Right lobe of liver (tissue), 6 donors: ENCODE measurements at regions not wholly inside any gene's neighbourhood (a gene's known extent, or its start where the extent isn't known, plus 50 kb on each side); places are given as distances from the start of the nearest gene placed in this dataset.

Experiments used
- ATAC-seq, 4 donors: fragments of 200-7000 bp; cut with Tn5 transposase; one replicate each; pipeline ENCODE4 v1.9.1; 2020; ENCODE audit warnings: mild to moderate bottlenecking in 4 of 4, moderate library complexity in 4 of 4
- DNase-seq, 3 donors: peaks; one replicate each; pipeline ENCODE4 v3.0.0-alpha.2; 2020
- H3K27ac ChIP-seq, 3 donors: fragments of 200-600 bp; one replicate each; pipeline ENCODE4 v1.8.0; 2022
- H3K27me3 ChIP-seq, 2 donors: fragments of 200-600 bp; one replicate each; pipeline ENCODE4 v1.8.0; 2022
- H3K36me3 ChIP-seq, 4 donors: fragments of 200-600 bp; sonication (generic) in 1 of 4; one replicate each; pipeline versions ENCODE4 v1.5.1 to v1.8.0; 2017 to 2022; ENCODE audit warnings: control low read depth in 1 of 4
- H3K4me1 ChIP-seq, 4 donors: fragments of 200-600 bp; sonication (generic) in 1 of 4; one replicate each; pipeline versions ENCODE4 v1.5.1 to v1.8.0; 2017 to 2022; ENCODE audit warnings: control low read depth in 1 of 4
- H3K4me3 ChIP-seq, 3 donors: fragments of 200-600 bp; one replicate each; pipeline ENCODE4 v1.8.0; 2022
- H3K9me3 ChIP-seq, 4 donors: fragments of 200-600 bp; sonication (generic) in 1 of 4; one replicate each; pipeline versions ENCODE4 v1.5.1 to v1.8.0; 2017 to 2022; ENCODE audit warnings: control low read depth in 1 of 4
- POLR2A ChIP-seq: fragments of 450-650 bp; IDR thresholded peaks from one replicate; pipeline ENCODE4 v1.6.1; 2017; ENCODE audit warnings: antibody characterized with exemption, mild to moderate bottlenecking
- WGBS: methylation state at CpG from one replicate; pipeline ENCODE4 v1.1.6; 2018; ENCODE audit warnings: low coverage, low lambda C conversion rate; ENCODE audit not compliant: insufficient coverage; ENCODE audit errors: missing lambda C conversion rate; 5-methylcytosine and 5-hydroxymethylcytosine counted together
- intact Hi-C, 2 donors: fragments of 100-400 bp; cut with DNase I; formaldehyde crosslinking; loops; one replicate each; pipeline versions ENCODE4 v1.11.2 to v1.14.1; 2022
- TF ChIP-seq, protein P1 (sequence below), 4 donors: fragments of 200-600 bp in 3 of 4; fragments of 450-650 bp in 1 of 4; IDR thresholded peaks; one replicate each; pipeline versions ENCODE4 v1.5.1 to v1.8.0; 2016 to 2022; ENCODE audit warnings: antibody characterized with exemption in 4 of 4, mild to moderate bottlenecking in 2 of 4
- donor health status: DM: no; HTN: yes; CAD: no.
- donor health status: DM: no; HTN: no; CAD: no.
- donor health status: DM: no; HTN: no; CAD: no.
- donor health status: DM: no; HTN: yes; CAD: no.
- donor health status: DM: no; HTN: yes; CAD: no.

DNA sequence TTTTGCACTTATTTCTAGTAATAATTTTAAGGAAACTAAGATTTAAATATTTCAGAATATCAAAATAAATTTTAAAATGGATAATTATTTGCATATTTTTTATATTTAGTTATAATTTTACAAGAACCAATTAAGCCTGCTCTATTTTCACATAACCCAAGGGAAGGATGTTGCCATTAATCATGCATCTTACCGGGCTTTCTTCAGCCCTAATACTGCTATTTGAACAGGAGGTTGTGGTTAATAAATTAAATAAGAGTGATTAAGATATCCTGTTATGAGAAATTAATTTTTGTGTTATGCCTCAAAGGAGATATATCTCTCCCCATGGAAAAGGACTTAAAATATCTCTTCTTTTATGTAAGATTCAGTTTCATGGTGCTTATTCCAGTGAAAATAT lies 1415.8 kb upstream of the B3GALT2 start:
- intact Hi-C loops: no loop called here
- no peak for ATAC-seq
- WGBS: 41% methylated on average over 1 of the region's 1 CpG

DNA sequence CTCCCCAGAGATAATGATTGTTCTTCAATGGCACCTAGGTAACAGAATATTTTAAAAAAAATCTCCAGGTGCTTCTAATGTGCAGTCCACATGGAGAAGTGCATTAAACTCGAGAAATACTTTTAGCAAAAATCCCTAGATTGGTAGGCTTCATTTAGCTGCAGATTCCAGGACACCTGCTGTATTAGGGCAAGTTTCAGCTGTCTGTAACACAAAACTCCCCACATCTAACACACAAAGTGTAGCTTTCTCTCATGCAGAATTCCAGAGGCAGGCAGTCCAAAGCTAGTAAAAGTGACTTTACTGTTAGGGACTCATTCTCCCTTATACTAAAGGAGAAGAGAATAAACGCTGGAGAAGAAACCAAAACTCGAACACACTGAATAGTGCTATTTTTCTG lies 1414.3 kb upstream of the B3GALT2 start:
- no peak for ATAC-seq

More for the DNA sequence above, 1415.8 kb upstream of the B3GALT2 start:
- no peaks in the 10 kb centered on the region for H3K4me1 ChIP-seq
- H3K36me3 ChIP-seq: no peaks in the 10 kb centered on the region
- H3K4me3 ChIP-seq: no peak overlapping the region
- no peaks in the 10 kb centered on the region for H3K9me3 ChIP-seq
- no peak overlapping the region for H3K27ac ChIP-seq
- TF ChIP-seq, protein P1, sequence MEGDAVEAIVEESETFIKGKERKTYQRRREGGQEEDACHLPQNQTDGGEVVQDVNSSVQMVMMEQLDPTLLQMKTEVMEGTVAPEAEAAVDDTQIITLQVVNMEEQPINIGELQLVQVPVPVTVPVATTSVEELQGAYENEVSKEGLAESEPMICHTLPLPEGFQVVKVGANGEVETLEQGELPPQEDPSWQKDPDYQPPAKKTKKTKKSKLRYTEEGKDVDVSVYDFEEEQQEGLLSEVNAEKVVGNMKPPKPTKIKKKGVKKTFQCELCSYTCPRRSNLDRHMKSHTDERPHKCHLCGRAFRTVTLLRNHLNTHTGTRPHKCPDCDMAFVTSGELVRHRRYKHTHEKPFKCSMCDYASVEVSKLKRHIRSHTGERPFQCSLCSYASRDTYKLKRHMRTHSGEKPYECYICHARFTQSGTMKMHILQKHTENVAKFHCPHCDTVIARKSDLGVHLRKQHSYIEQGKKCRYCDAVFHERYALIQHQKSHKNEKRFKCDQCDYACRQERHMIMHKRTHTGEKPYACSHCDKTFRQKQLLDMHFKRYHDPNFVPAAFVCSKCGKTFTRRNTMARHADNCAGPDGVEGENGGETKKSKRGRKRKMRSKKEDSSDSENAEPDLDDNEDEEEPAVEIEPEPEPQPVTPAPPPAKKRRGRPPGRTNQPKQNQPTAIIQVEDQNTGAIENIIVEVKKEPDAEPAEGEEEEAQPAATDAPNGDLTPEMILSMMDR (IDR thresholded peaks at IDR 0.05): no peak
- no peak for TF ChIP-seq POLR2A
- no peak for DNase-seq
- no peaks in the 10 kb centered on the region for H3K27me3 ChIP-seq

DNA sequence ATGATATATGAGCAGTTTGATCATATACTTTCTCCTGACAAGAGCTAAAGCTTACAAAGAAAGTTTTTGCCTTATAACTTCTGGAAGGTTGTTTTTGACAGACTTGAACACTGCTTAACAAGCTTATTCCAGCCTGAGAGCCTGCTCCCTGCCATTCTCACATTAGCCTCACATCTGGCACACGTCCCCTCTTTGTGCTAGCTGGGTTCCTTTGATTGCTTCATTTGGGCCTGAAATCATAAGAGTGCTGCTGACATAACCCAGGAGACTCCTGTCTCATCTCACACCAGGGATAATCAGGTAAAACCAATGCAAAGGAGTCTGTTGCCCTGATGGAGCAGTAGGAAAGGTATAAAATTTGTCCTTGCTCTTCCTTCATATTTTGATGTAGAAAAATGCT lies 1411.7 kb upstream of the B3GALT2 start:
- intact Hi-C loops: no loop called here
- no peak for TF ChIP-seq POLR2A
- TF ChIP-seq, protein P1 (IDR thresholded peaks at IDR 0.05): no peak
- Histone ChIP-seq H3K4me1 (no peaks in the 10 kb centered on the region), H3K27ac (no peak overlapping the region), H3K27me3 (no peaks in the 10 kb centered on the region), H3K9me3 (no peaks in the 10 kb centered on the region), H3K36me3 (no peaks in the 10 kb centered on the region), H3K4me3 (no peak overlapping the region)
- ATAC-seq: no peak
- no peak for DNase-seq
- WGBS: 10% methylated on average over 1 of the region's 1 CpG

More for the DNA sequence above, 1414.3 kb upstream of the B3GALT2 start:
- Histone ChIP-seq H3K9me3 (no peaks in the 10 kb centered on the region), H3K27ac (no peak overlapping the region), H3K36me3 (no peaks in the 10 kb centered on the region), H3K4me1 (no peaks in the 10 kb centered on the region), H3K27me3 (no peaks in the 10 kb centered on the region), H3K4me3 (no peak overlapping the region)
- TF ChIP-seq POLR2A: no peak
- TF ChIP-seq, protein P1 (IDR thresholded peaks at IDR 0.05): no peak
- intact Hi-C loops: no loop called here
- WGBS: 41% methylated on average over 3 of the region's 3 CpGs
- no peak for DNase-seq

DNA sequence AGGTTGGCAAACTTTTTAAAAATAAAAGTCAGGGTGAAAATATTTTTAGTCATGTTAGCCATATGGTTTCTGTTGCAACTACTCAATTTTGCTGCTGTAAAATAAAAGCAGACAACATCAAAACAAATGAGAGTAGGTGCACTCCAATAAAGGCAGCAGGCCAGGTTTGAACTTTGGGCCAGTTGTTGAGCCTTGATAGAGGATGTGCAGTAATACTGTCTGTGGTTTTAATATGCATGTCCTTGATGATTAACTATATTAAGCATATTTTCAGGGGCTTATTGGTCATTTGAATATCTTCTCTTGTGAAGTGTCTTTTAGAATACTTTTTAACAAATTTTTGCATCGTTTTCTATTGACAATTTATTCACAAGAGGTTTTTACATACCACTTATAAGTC lies 1399.9 kb upstream of the B3GALT2 start:
- H3K27ac ChIP-seq: no peak overlapping the region
- H3K27me3 ChIP-seq: no peaks in the 10 kb centered on the region
- 50% methylated on average over 1 of the region's 1 CpG for WGBS
- DNase-seq (no peak), ATAC-seq (no peak)
- intact Hi-C loops: no loop called here
- H3K4me1 ChIP-seq: no peaks in the 10 kb centered on the region
- TF ChIP-seq, protein P1 (IDR thresholded peaks at IDR 0.05): no peak
- no peak for TF ChIP-seq POLR2A
- H3K4me3 ChIP-seq: no peak overlapping the region
- peaks cover 0 to 2% (median 0%) of the 10 kb centered on the region in 4 donors for H3K9me3 ChIP-seq
- H3K36me3 ChIP-seq: no peaks in the 10 kb centered on the region

DNA sequence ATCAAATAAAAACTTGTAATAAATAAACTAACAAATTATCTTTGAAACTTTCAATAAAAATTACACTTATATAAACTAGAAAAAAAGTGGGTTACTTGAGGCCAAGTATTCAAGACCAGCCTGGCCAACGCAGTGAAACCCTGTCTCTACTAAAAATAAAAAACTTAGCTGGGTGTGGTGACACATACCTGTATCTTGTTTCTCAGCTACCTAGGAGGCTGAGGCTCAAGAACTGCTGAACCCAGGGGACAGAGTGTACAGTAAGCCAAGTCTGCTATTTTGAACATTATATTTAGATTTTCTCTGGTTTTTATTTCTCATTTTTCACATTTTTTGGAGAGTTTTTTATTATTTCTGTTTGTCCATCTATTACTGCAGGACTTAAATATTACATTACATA lies 1397.6 kb upstream of the B3GALT2 start:
- Histone ChIP-seq H3K9me3 (no peaks in the 10 kb centered on the region), H3K4me1 (no peaks in the 10 kb centered on the region), H3K36me3 (no peaks in the 10 kb centered on the region), H3K4me3 (no peak overlapping the region), H3K27ac (no peak overlapping the region), H3K27me3 (no peaks in the 10 kb centered on the region)
- intact Hi-C loops: no loop called here
- TF ChIP-seq, protein P1 (IDR thresholded peaks at IDR 0.05): no peak
- TF ChIP-seq POLR2A: no peak
- DNase-seq (no peak), ATAC-seq (no peak)
- 79% methylated on average over 1 of the region's 1 CpG for WGBS
